GM21423 (cell line): ENCODE measurements at regions not wholly inside any gene's neighbourhood (a gene's known extent, or its start where the extent isn't known, plus 50 kb on each side); places are given as distances from the start of the nearest gene placed in this dataset.
"Not testable (repeated sequence)": the region's sequence is repeated elsewhere in the genome, so short reads cannot be mapped to it uniquely, and the experiment has no call there.

Source experiments
- ATAC-seq: cut with Tn5 transposase; IDR thresholded peaks from one replicate; pipeline ENCODE4 v1.9.1; 2021; ENCODE audit warnings: mild to moderate bottlenecking, moderate library complexity; ENCODE audit not compliant: unreplicated experiment

DNA sequence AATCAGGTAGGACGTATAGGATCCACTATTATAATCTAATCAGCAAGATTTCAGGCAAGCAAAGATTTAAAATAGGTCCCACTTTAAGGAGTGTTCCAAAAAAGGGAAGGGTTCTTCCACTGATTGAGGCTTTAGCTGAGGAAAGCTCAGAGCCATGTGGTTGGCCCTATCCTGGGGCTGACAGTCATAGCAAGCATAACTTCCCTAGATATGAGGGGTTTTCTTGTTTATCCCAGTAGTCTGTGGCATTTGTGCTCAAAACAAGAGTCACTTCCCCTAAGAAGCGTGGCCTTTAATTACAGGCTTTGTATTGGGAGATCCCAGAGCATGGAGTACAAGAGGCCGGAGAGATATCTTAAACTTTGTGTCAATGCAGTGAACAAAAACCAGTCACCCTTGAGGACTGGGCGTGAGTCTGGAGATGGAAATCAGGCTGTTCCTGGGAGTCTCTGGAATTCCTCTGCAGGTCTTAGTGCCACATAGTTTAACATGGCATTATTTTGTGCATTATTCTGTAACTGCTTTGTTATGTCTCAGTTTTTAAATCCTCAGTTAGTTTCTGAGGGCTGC, 136.9 kb upstream of the FBXO11 start:
- no peak for ATAC-seq

DNA sequence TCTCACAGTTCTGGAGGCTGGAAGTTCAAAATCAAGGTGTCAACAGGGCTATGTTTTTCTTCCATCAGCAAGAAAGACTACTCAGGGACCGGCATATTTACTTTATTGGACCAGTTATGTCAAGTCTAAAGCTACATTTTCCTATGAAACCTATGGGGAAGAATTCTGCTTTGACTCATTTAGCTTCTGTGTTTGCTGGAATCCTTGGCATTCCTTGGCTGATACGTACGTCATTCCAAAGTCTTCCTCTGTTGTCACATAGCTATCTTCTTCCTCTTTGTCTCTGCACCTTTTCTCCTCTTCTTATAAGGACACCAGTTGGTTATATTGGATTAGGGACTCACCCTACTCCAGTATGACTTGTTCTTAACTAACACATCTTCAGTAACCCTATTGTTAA, 137.4 kb upstream of the FBXO11 start:
- ATAC-seq, result no peak

DNA sequence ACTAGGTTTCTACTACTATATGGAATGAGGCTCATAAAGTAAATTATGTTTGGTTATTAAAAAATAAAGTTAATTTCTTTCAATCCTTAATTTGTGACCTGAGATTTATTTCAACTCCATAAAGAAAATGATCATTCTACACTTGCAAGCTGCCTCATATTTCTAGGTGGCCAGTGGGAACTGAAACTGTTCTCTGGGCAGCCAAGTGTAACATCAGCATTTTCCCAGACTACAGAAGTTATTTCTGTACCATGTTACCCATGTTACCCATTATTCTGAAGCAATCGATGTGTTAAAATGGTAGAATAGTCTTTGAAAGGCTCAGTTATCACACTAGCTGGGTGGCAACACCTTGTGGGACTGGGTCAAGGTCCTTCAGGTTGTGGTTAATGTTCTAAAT, 139.3 kb upstream of the FBXO11 start:
- no peak for ATAC-seq

DNA sequence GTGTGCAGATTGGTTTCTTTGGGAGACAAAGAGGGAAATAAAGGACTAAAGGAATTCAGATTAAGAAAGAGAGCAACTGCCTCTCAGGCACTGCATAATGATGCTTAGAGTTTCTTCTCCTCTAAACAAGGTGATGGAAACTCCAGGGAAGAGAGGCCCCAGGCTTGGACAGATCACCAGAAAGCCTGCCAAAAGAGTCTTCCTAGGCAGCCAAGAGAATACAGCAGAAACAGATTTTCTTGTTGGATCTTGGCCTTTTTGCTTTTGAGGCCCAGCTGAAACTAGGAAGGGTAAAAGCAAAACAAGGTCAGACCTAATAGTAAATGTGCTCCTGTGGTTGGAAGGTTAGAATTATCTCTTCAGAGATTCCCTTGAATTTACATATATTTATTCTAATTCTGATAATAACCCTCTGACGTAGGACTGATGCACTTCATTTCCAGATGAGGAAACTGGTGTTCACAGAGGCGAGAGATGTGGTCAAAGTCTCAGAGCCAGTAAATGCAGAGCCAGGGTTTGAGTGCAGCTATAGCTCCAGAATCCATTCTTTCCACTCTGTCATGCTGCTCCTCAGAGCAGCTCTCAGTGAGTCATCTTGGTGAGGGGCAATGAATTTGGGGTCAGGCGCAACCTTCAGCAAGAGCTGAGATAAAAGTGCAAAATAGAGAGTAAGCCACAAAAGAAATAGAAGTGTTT, 142.3 kb upstream of the FBXO11 start:
- ATAC-seq, result no peak

DNA sequence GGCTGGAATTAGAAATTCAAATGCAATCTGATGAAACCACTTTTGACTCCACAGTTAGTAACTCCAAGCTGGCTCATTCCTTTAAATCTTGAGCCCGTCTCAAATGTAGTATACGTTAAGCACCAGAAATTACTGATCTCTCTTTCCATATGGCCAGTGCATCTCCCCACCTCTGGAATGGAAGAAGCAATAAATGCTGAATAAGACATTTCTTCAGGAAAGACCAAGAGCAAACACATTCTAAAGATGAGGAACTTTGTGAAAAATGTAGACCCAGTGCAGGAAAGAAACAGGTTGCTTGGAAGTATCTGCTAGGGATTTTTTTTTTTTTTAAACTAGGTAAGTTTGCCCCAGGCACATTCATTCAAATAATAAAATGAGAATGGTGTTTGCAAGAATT, 143.1 kb upstream of the FBXO11 start:
- ATAC-seq, result no peak

DNA sequence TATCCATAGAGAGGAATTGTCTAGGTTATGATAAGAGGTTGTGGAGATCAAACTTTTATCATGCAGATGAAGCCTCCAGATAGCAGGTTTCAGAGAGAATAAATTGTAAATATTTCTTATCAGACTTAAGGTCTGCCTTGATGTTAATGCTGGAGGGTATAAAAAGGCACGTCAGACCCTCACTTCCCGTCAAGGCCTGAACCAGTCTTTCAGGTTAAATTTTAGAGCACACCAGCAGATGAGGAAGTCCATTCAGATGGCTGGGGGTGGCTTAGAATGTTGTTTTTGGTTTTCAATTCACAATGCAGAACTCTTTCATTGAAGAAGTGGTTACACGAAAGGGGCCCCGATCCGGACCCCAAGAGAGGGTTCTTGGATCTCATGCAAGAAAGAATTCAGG, 144.4 kb upstream of the FBXO11 start:
- no peak for ATAC-seq

DNA sequence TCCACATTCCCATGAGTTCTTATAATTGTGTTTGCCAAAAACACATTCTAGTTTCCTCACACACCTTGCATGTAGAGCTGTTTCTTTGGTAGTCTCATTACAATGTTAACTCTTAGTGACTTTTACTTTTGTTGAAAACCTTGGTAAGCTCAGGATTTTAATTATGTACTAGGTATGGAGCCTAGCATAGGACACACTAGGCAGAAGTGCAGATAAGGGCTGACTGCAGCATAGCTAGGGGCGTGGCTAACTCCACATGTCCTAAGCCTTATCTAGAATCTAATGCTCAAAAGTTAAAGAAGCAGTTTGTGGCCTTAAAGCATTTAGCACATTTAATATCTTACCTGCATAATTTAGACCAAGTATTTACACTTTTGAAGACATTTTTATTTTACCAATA, 153.7 kb upstream of the FBXO11 start:
- no peak for ATAC-seq

DNA sequence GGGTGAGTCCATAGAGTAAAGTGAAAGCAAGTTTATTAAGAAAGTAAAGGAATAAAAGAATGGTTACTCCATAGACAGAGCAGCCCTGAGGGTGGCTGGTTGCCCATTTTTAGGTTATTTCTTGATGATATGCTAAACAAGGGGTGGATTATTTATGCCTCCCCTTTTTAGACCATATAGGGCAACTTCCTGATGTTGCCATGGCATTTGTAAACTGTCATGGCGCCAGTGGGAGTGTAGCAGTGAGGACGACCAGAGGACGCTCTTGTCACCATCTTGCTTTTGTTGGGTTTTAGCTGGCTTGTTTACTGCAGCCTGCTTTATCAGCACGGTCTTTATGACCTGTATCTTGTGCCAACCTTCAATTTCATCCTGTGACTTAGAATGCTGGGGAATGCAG, 155.4 kb upstream of the FBXO11 start:
- not testable (repeated sequence) for ATAC-seq

DNA sequence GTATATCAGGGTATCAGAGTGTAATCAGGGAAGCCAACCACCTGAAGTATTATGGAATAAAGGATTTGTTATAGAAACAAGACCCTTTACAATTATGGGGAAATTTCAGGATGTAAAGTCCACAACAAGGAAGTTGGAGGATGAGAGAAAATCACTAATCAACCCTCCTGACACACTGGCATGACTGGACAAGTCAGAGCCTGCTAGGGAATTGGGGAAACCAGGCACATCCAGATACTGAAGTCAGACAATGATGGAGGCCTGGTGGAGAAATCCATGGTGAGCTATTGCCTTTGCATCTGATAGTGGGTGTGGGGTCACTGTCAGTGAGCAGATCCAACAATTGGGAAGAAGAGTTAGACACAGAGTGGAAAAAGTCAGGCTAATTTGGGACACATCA, 158.8 kb upstream of the FBXO11 start:
- no peak for ATAC-seq

DNA sequence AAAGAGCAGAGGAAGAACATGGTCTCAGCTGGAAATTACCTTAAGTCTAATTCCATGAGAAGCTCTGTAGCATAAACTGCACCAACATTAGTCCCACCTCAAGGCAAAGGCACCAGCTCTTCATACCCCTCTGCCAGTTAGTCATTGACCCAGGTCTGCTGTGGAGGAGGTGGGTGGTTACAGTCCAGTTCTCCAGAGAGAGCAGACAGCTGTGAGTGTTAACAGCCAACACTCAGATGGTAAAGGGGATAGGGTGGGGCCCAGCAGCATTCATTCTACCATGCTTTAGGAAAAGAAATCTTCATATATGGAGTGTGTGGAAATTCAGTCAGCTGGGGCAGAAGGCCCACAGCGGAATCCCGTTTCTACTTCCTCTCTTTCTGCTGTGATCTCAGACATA, 159.7 kb upstream of the FBXO11 start:
- no peak for ATAC-seq

DNA sequence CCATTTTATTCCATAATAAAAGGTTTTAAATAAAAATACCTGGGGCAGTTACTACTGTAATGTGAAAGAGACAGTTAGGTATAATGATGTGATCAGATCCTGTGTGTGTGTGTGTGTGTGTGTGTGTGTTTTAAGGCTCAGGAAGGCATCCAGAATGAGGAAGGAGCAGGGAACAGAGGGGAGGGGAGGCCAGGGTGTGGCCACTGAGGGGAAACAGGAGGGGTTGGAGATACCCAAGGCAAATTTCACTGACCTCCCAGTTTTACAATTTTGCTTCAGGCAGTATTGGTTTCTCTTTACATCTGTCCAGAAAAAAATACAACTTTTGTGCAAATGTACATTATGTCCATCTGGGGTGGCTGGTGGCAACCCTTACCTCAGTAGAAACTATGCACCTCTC, 163.5 kb upstream of the FBXO11 start:
- ATAC-seq, result no peak

DNA sequence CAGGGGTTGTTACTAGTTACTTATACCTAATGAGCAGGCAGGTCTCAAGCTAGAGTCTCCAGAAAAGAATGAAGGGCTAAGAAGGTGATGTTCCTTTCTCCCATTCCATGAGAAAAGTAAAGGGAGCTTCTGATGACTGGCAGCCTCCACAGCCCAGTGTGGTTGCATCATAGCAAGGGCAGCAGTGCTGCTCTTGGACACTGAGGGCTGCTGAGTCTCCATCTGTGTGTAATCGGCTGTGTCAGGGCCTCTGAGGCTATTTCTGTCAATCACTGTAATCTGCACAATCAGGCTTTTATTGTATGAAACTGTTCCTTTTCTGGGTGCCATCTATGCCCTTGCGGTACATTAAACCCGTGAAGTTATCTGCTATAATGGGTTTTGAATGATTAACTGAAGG, 164.1 kb upstream of the FBXO11 start:
- no peak for ATAC-seq

DNA sequence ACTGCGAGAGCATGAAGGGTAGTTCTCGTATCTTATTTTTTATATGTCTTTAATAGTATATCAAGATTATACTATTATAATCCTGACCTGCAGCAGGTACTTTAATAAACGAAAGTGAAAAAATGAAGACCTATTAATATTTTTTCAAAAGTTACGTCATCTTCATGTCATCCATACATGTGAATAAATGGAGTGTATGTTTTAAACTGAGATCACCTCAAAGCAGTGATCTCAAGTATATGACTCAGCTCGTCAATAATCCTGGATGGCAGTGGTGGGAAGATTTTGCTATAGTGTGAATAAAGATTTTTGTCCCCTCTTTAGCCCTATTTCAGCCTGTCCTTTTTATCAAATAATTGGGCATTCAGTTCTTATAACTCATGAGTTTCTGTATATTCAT, 166.3 kb upstream of the FBXO11 start:
- ATAC-seq, result no peak

DNA sequence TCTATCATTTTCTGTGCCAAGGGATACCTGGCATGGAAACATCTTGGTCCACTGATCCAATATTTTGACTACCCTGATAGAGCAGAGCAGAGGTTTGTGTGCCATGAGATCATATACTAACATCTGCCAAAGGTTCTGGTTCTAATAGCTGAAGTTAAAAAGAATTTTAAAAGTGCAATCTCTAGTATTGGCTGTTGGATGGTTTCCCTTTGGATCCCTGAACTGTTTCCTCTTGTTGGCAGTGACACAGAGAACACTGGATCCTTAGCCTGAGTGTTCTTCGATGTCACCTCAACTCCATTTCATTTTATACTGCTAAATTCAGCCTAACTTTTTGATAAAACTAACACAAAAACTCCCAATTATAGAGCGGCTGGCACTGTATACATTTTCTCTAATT, 169.3 kb upstream of the FBXO11 start:
- no peak for ATAC-seq

DNA sequence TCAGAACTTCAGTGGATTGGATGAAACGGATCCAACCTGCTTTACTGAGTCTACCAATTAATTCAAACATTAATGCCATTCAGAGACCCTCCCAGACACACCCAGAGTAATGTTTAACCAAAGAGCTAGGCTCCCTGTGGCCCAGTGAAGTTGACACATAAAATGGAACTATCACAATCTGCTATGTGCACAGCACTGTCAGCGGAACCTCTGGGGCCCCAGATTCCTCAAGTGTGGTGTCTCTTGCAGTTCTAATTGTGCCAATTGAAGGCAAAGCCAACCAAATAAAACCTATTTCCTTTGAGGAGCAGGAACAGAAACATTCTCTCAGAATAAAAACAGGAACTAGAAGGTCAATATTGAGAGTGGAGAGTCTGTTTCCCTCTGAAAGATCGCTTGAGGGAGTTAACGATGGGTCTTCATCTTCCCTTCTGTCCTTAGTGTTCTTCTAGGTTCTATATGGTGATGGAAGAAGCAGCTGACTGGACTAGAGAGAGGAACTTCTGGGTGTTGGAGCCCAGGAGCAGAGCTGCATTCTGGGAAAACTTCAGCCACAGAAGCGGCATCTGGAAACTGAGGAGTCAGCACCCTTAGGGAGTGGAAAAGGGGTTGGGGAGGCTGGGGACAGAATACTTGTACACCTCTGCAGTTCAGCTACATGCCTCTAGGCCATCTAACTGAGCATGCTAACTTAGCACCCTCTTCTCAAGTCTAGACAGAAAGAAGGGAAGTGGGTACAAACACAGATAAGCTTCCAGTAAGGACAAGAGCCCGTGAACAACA, 174.4 kb upstream of the FBXO11 start:
- no peak for ATAC-seq

DNA sequence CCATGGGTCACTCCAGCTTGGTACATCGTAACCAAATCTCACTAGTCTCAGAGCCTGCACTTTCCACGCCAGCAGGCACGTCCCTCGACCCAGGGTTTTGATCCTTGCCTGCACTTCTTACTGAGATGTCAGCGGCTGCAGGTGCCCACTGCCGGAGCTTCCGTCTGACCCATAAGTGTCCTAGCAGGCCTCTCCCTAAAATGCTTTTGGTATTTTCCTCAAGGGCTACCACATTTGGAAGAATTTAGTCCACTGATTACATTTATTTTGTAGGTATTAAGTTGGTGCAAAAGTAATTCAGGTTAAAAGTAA, 175.0 kb upstream of the FBXO11 start:
- no peak for ATAC-seq

DNA sequence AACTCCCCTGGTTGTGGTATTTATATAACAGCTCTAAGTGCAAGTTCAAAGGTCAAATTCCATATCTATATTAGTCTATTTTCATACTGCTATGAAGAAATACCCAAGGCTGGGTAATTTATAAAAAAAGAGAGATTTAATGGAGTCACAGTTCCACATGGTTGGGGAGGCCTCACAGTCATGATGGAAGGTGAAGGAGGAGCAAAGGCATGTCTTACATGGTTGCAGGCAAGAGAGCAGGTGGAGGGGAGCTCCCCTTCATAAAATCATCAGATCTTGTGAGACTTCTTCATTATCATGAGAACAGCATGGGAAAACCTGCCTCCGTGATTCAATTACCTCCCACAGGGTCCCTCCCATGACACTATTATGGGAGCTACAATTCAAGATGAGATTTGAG, 179.6 kb upstream of the FBXO11 start:
- ATAC-seq, result no peak

DNA sequence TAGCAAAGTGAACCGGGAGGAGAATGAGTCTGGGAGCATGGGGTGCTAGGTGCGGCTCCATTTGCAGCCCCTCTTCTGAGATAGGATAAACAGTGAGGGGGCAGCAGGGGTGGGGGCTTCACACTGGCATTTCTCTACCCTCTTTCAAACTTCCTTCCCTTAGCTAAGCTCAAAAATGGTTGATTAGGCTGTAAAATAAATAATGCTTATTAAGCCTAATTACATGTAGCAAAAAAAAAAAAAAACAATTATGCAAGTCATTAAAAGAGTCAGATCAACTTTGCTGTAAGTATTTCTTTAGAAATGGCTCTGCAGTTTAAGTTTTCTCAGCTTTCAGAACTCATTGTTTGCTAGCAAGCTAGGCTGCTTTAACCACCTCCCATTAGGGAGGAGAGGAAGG, 182.7 kb upstream of the FBXO11 start:
- no peak for ATAC-seq

DNA sequence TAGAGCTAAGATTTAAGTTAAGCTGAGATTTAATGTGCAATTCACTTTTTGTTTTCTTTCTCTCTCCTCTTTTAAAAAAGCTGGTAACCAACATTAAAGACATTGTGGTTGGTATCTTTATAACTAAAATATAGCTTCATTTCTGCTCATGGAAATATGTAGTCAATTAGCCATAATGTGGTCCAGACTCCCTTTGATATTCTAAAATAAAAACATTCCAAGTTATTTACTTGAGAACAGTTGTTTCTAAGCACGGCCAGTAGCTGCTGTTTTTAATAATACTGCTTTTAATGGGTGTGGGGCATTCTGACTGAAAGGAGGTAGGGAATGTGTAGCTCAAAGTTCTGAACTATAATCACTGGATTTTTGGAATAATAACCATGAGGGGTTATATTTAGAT, 183.3 kb upstream of the FBXO11 start:
- ATAC-seq, result no peak

DNA sequence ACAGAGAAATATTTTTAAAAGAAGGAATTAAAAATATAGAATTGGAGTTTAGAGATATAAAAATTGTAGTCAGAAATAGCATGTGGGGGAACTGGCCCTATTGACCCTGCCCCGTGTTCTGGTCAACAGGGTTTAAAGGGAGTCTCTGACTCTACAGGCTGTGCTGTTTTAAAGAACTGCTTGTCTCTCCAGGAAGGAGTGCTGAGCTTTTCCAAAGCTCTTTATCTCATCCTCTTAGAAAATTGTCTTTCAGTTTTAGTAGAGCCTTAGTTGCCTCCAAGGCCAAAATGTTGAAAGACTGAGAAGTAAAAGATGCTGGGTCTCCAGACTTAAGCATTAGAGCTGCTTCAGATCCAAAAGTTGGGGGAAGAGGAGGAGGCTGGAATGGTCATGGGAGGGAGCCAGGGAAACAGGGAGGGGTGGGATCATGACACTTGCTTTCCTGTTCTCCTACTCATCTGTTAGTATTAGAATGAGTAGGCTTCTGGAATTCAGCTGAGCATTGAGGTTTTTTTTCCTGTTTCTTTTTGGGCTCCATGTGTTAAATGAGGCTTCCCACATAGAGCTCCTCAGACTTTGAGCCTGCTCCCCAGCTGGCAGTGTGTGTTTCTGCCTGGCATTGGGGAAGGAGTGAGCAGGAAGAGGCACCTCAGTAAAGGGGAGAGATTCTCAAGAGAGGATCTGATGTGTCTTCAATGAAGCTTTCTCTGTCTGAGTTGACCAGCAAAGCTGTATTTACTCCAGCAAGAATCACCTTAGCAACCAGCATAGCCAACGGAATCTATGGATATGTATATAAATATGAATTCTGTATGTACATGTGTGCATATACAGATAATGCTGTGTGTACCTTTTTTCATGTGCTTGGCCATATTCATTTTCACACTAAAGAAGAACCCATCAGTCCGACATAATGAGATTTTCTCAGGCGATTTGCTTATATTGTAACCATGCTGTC, 186.8 kb upstream of the FBXO11 start:
- no peak for ATAC-seq

DNA sequence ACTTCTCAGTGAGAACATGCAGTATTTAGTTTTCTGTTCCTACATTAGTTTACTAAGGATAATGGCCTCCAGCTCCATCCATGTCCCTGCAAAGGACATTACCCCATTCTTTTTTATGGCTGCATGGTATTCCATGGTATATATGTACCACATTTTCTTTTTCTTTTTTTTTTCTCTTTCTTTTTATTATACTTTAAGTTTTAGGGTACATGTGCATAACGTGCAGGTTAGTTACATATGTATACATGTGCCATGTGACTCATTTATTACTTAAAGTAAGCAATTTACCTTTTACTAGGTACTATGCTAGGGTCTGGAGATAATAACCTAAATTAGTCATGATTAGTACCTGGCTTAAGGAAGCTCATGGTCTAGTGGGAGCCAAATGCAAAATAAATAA, 190.5 kb upstream of the FBXO11 start:
- not testable (repeated sequence) for ATAC-seq
